Inflammatory macrophage treated with lipopolysaccharide for 1 hour (primary cell): ENCODE measurements at regions not wholly inside any gene's neighbourhood (a gene's known extent, or its start where the extent isn't known, plus 50 kb on each side); places are given as distances from the start of the nearest gene placed in this dataset.

Experiments used
- DNase-seq, 2 donors: peaks; one replicate each; pipeline ENCODE4 v3.0.0-alpha.2; 2020 to 2022

- DNase-seq, result no peak
These were observed 154.2 kb upstream of the PRMT8 start for GRCh38 chr12:3336606-3337311.

GRCh38 chr12:3337944-3338343 is 153.1 kb upstream of the PRMT8 start:
- no peak for DNase-seq

GRCh38 chr12:3339221-3339620 is 151.8 kb upstream of the PRMT8 start:
- DNase-seq, result no peak

GRCh38 chr12:3341594-3341993 is 149.4 kb upstream of the PRMT8 start:
- no peak for DNase-seq

GRCh38 chr12:3342051-3342450 is 149.0 kb upstream of the PRMT8 start:
- peak in 1 of 2 donors; percentile 5 for DNase-seq

- DNase-seq, result no peak
These were observed 142.9 kb upstream of the PRMT8 start for GRCh38 chr12:3348055-3348454.

GRCh38 chr12:3350432-3350831 is 140.6 kb upstream of the PRMT8 start:
- no peak for DNase-seq

GRCh38 chr12:3351731-3352130 is 139.3 kb upstream of the PRMT8 start:
- DNase-seq, result no peak

GRCh38 chr12:3352230-3352629 is 138.8 kb upstream of the PRMT8 start:
- DNase-seq, result no peak

GRCh38 chr12:3353621-3354020 is 137.4 kb upstream of the PRMT8 start:
- DNase-seq, result no peak

- DNase-seq, result no peak
These were observed 136.4 kb upstream of the PRMT8 start for GRCh38 chr12:3354586-3354985.

GRCh38 chr12:3355378-3355900 is 135.6 kb upstream of the PRMT8 start:
- DNase-seq, result no peak

GRCh38 chr12:3357950-3358525 is 133.0 kb upstream of the PRMT8 start:
- no peak for DNase-seq

- no peak for DNase-seq
These were observed 131.5 kb upstream of the PRMT8 start for GRCh38 chr12:3359478-3359877.

GRCh38 chr12:3361146-3361545 is 129.9 kb upstream of the PRMT8 start:
- DNase-seq, result peak; percentile 11 to 21

GRCh38 chr12:3362737-3363136 is 128.3 kb upstream of the PRMT8 start:
- no peak for DNase-seq

GRCh38 chr12:3363608-3364007 is 127.4 kb upstream of the PRMT8 start:
- peak; percentile 19 to 55 for DNase-seq

- DNase-seq, result no peak
These were observed 126.8 kb upstream of the PRMT8 start for GRCh38 chr12:3364226-3364625.

- DNase-seq, result no peak
These were observed 126.1 kb upstream of the PRMT8 start for GRCh38 chr12:3364661-3365462.

GRCh38 chr12:3365463-3366411 is 125.3 kb upstream of the PRMT8 start:
- no peak for DNase-seq

- no peak for DNase-seq
These were observed 124.4 kb upstream of the PRMT8 start for GRCh38 chr12:3366451-3367110.
